AG10803 (cell line): ENCODE measurements at regions not wholly inside any gene's neighbourhood (a gene's known extent, or its start where the extent isn't known, plus 50 kb on each side); places are given as distances from the start of the nearest gene placed in this dataset.

Experiments used
- DNase-seq: peaks from one replicate; pipeline ENCODE4 v3.0.0; 2010; ENCODE audit warnings: low read depth
- H3K4me3 ChIP-seq: 2 replicates; pipeline ENCODE4 v1.5.1; 2011; ENCODE audit warnings: mild to moderate bottlenecking, low read length, control low read depth
- CTCF ChIP-seq: conservative IDR thresholded peaks from 2 replicates; pipeline ENCODE4 v1.5.1; 2011; ENCODE audit warnings: mild to moderate bottlenecking, low read length, control low read depth, inconsistent platforms

GRCh38 chr4:129213692-129214091 is 117.7 kb downstream of the C4orf33 start:
- no peak for TF ChIP-seq CTCF
- DNase-seq: no peak
- no peak overlapping the region for H3K4me3 ChIP-seq

GRCh38 chr4:129218360-129218759 is 122.4 kb downstream of the C4orf33 start:
- TF ChIP-seq CTCF: 0 out of 2 replicates have a peak, but pooled peaks have one; percentile 2
- H3K4me3 ChIP-seq: no peak overlapping the region
- DNase-seq: no peak

- TF ChIP-seq CTCF: no peak
- DNase-seq: no peak
- no peak overlapping the region for H3K4me3 ChIP-seq
These were observed 122.9 kb downstream of the C4orf33 start for GRCh38 chr4:129218897-129219296.

- no peak for DNase-seq
- no peak overlapping the region for H3K4me3 ChIP-seq
- no peak for TF ChIP-seq CTCF
These were observed 124.3 kb downstream of the C4orf33 start for GRCh38 chr4:129220254-129220653.

- no peak overlapping the region for H3K4me3 ChIP-seq
- no peak for DNase-seq
- no peak for TF ChIP-seq CTCF
These were observed 128.0 kb downstream of the C4orf33 start for GRCh38 chr4:129223945-129224344.

- no peak for DNase-seq
- TF ChIP-seq CTCF: no peak
- no peak overlapping the region for H3K4me3 ChIP-seq
These were observed 134.9 kb downstream of the C4orf33 start for GRCh38 chr4:129230846-129231245.

- no peak for DNase-seq
- H3K4me3 ChIP-seq: no peak overlapping the region
These were observed 136.1 kb downstream of the C4orf33 start for GRCh38 chr4:129231945-129232588.

More at GRCh38 chr4:129231945-129232588, 136.1 kb downstream of the C4orf33 start:
- TF ChIP-seq CTCF: no peak
